Upper lobe of left lung (tissue), 6 donors: ENCODE measurements at regions not wholly inside any gene's neighbourhood (a gene's known extent, or its start where the extent isn't known, plus 50 kb on each side); places are given as distances from the start of the nearest gene placed in this dataset.

Source experiments
- ATAC-seq, 2 donors: fragments of 200-7000 bp; cut with Tn5 transposase; one replicate each; pipeline ENCODE4 v1.9.1; 2022; ENCODE audit warnings: mild to moderate bottlenecking in 2 of 2, moderate library complexity in 2 of 2; ENCODE audit not compliant: low FRiP score in 2 of 2
- DNase-seq, 2 donors: peaks; one replicate each; pipeline ENCODE4 v3.0.0-alpha.2; 2019 to 2020
- H3K27ac ChIP-seq, 4 donors: fragments of 200-600 bp; sonication (generic); one replicate each; pipeline ENCODE4 v1.5.1; 2016 to 2019
- H3K27me3 ChIP-seq, 4 donors: fragments of 200-600 bp; sonication (generic); one replicate each; pipeline ENCODE4 v1.5.1; 2017 to 2019
- H3K36me3 ChIP-seq, 4 donors: fragments of 200-600 bp; sonication (generic); one replicate each; pipeline ENCODE4 v1.5.1; 2016 to 2019
- H3K4me1 ChIP-seq, 4 donors: fragments of 200-600 bp; sonication (generic); one replicate each; pipeline ENCODE4 v1.5.1; 2018 to 2019
- H3K4me3 ChIP-seq, 4 donors: fragments of 200-600 bp; sonication (generic); one replicate each; pipeline ENCODE4 v1.5.1; 2017 to 2019; ENCODE audit warnings: mild to moderate bottlenecking in 2 of 4, moderate library complexity in 1 of 4
- H3K9me3 ChIP-seq, 4 donors: fragments of 200-600 bp; sonication (generic); one replicate each; pipeline ENCODE4 v1.5.1; 2018 to 2019
- EP300 ChIP-seq, 4 donors: sonication (generic); formaldehyde crosslinking; IDR thresholded peaks; one replicate each; pipeline ENCODE4 v1.5.1; 2017; ENCODE audit warnings: antibody characterized with exemption in 4 of 4, control low read depth in 2 of 4
- POLR2A ChIP-seq, 4 donors: fragments of 450-650 bp; IDR thresholded peaks; one replicate each; pipeline ENCODE4 v1.5.1; 2016 to 2017; ENCODE audit warnings: antibody characterized with exemption in 4 of 4, mild to moderate bottlenecking in 2 of 4
- POLR2AphosphoS5 ChIP-seq, 2 donors: sonication (generic); formaldehyde crosslinking; IDR thresholded peaks; one replicate each; pipeline ENCODE4 v1.5.1; 2017; ENCODE audit warnings: antibody characterized with exemption in 2 of 2
- WGBS, 2 donors: methylation state at CpG; one replicate each; pipeline ENCODE4 v1.1.5; 2017 to 2018; 5-methylcytosine and 5-hydroxymethylcytosine counted together
- TF ChIP-seq, protein P1 (sequence below), 6 experiments: fragments of 450-650 bp in 4 of 6; fragments of 200-600 bp in 2 of 6; sonication (generic) in 2 of 6; IDR thresholded peaks; one replicate each; pipeline ENCODE4 v1.5.1; 2016 to 2019; ENCODE audit warnings: antibody characterized with exemption in 6 of 6
- donor health status: DM: no; HTN: no; CAD: no; lungs with moderate emphysema.
- donor health status: DM: no; HTN: yes; CAD: no; lungs with severe emphysema.

DNA sequence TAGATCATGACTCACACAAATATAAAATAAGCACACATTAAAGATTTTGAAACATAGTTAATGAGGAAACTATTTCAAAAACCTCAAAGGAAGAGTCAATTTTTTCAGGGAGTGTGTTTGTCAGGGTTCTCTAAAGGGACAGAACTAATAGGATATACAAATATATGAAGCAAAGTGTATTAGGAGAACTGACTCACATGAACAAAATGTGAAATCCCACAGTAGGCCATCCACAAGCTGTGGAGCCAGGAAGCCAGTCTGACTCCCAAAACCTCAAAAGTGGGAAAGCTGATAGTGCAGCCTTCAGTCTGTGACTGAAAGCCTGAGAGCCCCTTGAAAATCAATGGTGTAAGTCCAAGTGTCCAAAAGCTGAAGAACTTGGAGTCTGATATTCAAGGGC lies 898.0 kb upstream of the EYS start:
- no peaks in the 10 kb centered on the region for H3K36me3 ChIP-seq

DNA sequence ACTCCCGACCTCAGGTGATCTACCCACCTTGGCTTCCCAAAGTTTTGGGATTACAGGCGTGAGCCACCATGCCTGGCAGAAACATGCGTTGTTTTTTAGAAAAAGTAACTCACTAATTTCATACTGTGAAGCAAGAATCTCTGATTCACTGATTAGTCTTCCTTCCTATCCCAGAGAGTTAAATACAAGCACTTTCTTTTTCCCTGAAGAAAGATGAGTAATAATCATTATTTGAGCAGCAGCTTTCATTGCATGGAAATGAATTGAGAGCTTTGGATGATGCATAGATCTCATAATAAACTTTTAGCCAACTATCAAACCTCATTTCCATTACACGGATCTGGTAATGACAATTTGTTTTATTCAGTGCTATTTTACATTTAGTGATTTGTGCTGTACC lies 892.5 kb upstream of the EYS start:
- Histone ChIP-seq H3K4me3 (no peak overlapping the region), H3K9me3 (peaks cover 0 to 3% (median 0%) of the 10 kb centered on the region in 4 donors), H3K36me3 (no peaks in the 10 kb centered on the region), H3K27me3 (no peaks in the 10 kb centered on the region), H3K4me1 (no peaks in the 10 kb centered on the region), H3K27ac (no peak overlapping the region)
- 83 to 88% methylated on average over 4 of the region's 4 CpGs for WGBS, 2 donors
- no peak for DNase-seq
- no peak for ATAC-seq
- TF ChIP-seq POLR2A (IDR thresholded peaks at IDR 0.05) (no peak), EP300 (IDR thresholded peaks at IDR 0.05) (no peak), POLR2AphosphoS5 (IDR thresholded peaks at IDR 0.05) (no peak)
- TF ChIP-seq, protein P1, sequence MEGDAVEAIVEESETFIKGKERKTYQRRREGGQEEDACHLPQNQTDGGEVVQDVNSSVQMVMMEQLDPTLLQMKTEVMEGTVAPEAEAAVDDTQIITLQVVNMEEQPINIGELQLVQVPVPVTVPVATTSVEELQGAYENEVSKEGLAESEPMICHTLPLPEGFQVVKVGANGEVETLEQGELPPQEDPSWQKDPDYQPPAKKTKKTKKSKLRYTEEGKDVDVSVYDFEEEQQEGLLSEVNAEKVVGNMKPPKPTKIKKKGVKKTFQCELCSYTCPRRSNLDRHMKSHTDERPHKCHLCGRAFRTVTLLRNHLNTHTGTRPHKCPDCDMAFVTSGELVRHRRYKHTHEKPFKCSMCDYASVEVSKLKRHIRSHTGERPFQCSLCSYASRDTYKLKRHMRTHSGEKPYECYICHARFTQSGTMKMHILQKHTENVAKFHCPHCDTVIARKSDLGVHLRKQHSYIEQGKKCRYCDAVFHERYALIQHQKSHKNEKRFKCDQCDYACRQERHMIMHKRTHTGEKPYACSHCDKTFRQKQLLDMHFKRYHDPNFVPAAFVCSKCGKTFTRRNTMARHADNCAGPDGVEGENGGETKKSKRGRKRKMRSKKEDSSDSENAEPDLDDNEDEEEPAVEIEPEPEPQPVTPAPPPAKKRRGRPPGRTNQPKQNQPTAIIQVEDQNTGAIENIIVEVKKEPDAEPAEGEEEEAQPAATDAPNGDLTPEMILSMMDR (IDR thresholded peaks at IDR 0.05), result no peak

More for the DNA sequence above, 898.0 kb upstream of the EYS start:
- no peak for TF ChIP-seq POLR2A (IDR thresholded peaks at IDR 0.05)
- TF ChIP-seq, protein P1 (IDR thresholded peaks at IDR 0.05), result no peak
- no peak for TF ChIP-seq EP300 (IDR thresholded peaks at IDR 0.05)
- TF ChIP-seq POLR2AphosphoS5 (IDR thresholded peaks at IDR 0.05), result no peak
- no peak overlapping the region for H3K4me3 ChIP-seq
- no peaks in the 10 kb centered on the region for H3K4me1 ChIP-seq
- no peak for ATAC-seq
- no peak overlapping the region for H3K27ac ChIP-seq
- no peak for DNase-seq
- no peaks in the 10 kb centered on the region for H3K9me3 ChIP-seq
- no peaks in the 10 kb centered on the region for H3K27me3 ChIP-seq

DNA sequence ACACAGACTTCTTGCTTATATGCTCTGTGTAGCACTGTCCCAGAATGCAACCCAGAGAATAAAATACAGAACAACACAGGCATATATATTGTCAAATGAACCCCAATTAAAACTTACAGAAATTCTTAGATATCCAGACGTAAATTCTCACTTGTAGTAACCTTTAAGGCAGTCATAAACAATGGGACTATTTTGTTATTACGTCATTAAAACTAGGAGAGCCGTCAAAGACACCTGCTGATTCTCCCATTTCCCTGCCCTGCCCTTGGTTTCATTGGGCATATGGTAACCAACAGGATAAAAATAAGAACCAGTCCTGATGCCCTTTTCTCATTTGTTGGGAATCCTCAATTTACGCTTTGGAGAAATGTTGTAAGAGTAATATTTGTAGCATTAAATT lies 871.3 kb upstream of the EYS start:
- H3K4me3 ChIP-seq, result no peak overlapping the region
- ATAC-seq, result no peak
- WGBS, 2 donors, result 75 to 80% methylated on average over 4 of the region's 4 CpGs

DNA sequence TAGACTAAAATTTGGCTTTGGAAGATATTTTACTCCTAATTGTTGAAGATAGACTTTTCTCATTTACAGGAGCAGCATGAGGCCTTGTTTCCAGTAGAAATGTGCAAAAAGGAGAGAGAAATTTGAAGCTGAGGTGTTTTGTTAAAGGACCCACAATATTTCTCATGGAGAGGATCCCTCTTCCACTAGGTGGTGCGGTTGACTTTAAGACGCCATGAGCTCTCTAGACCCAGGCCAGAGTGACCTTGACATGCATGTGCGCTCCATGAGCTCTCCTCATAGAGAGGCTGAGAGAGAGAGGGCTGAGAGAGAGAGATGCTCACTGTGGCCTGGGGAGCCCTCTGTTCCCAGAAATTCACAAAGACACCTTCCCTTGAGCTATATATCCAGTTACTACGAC lies 861.2 kb upstream of the EYS start:
- no peaks in the 10 kb centered on the region for H3K9me3 ChIP-seq
- no peaks in the 10 kb centered on the region for H3K36me3 ChIP-seq
- H3K27ac ChIP-seq, result no peak overlapping the region
- H3K27me3 ChIP-seq, result no peaks in the 10 kb centered on the region
- 83 to 86% methylated on average over 4 of the region's 4 CpGs for WGBS, 2 donors
- no peaks in the 10 kb centered on the region for H3K4me1 ChIP-seq
- ATAC-seq (peak in 1 of 2 donors; percentile 34), DNase-seq (no peak)
- no peak overlapping the region for H3K4me3 ChIP-seq
- no peak for TF ChIP-seq POLR2A (IDR thresholded peaks at IDR 0.05)
- TF ChIP-seq POLR2AphosphoS5 (IDR thresholded peaks at IDR 0.05), result no peak
- TF ChIP-seq EP300 (IDR thresholded peaks at IDR 0.05), result no peak
- TF ChIP-seq, protein P1 (IDR thresholded peaks at IDR 0.05), result no peak

More for the DNA sequence above, 871.3 kb upstream of the EYS start:
- Histone ChIP-seq H3K27ac (no peak overlapping the region), H3K9me3 (no peaks in the 10 kb centered on the region), H3K27me3 (no peaks in the 10 kb centered on the region), H3K36me3 (no peaks in the 10 kb centered on the region), H3K4me1 (no peaks in the 10 kb centered on the region)
- TF ChIP-seq, protein P1 (IDR thresholded peaks at IDR 0.05), result no peak
- DNase-seq, result no peak

DNA sequence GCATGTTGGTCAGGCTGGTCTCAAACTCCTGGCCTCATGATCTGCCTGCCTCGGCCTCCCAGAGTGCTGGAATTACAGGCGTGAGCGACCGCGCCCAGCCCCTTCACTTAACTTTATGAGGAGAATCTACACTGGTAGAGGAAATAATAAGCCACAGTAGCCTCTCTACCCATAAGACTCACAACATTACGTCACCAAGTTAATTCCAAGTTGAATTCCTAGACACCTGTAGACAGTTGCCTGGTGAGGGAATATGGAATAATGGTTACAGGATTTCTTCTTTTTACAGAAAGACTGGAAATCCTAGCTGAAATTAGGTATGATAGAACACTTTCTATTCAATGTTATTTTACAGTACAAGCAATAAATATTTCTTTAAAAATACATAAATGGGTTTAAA lies 854.5 kb upstream of the EYS start:
- H3K9me3 ChIP-seq, result no peaks in the 10 kb centered on the region
- WGBS, 2 donors, result 93 to 96% methylated on average over 6 of the region's 6 CpGs
- no peaks in the 10 kb centered on the region for H3K4me1 ChIP-seq
- no peak overlapping the region for H3K27ac ChIP-seq
- H3K27me3 ChIP-seq, result no peaks in the 10 kb centered on the region
- no peaks in the 10 kb centered on the region for H3K36me3 ChIP-seq
- TF ChIP-seq POLR2AphosphoS5 (IDR thresholded peaks at IDR 0.05) (no peak), EP300 (IDR thresholded peaks at IDR 0.05) (no peak), POLR2A (IDR thresholded peaks at IDR 0.05) (no peak)
- TF ChIP-seq, protein P1 (IDR thresholded peaks at IDR 0.05), result no peak
- H3K4me3 ChIP-seq, result no peak overlapping the region
- ATAC-seq (no peak), DNase-seq (peak in 1 of 2 donors; percentile 20)
